ENCODE measurements at regions not wholly inside any gene's neighbourhood (a gene's known extent, or its start where the extent isn't known, plus 50 kb on each side); places are given as distances from the start of the nearest gene placed in this dataset.

DNA sequence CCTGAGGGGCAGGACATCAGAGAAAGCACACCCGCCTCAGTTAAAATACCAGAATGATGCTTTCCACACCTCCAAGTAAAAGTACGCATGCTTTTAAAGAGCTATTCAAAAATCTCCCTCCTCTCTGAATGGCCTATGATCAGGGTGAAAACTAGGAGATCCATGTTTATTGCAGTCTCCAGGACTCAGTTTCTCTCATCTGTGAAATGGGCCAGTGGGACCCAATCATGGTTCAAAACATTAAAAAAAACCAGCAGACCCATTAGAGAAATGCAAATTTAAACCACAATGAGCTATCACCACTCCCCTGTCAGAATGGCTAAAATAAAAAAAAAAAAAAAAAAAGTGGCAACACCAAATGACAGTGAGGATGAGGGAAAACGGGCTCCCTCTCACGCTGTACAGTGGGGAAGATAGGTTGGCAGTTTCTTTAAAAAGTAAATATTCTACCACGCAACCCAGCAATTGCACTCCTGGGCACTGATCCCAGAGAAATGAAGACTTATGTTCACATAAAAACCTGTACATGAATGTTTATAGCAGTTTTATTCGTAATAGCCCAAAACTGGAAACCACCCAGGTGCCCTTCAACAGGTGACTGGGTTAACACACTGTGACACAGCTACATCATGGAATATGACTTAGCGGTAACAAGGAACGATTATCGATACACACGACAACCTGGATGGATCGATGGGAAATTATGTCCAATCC, 242.7 kb downstream of the MN1 start:
- no peak overlapping the region for H2BK120ac ChIP-seq (ENCODE audit: low read depth, low read length)
- no peak overlapping the region for H2BK5ac ChIP-seq (ENCODE audit: low read depth, low read length, poor library complexity, severe bottlenecking)
- no peak overlapping the region for H3K14ac ChIP-seq (ENCODE audit: low read length in 2 of 2)
- no peak for DNase-seq
- no peaks in the 10 kb centered on the region for H3K4me1 ChIP-seq (ENCODE audit: control insufficient read depth, insufficient read depth, low read depth, low read length)
- no peak overlapping the region for H4K91ac ChIP-seq (ENCODE audit: low read length)
- no peaks in the 10 kb centered on the region for H3K9me3 ChIP-seq (ENCODE audit: control insufficient read depth, low read length)
- H2BK15ac ChIP-seq (ENCODE audit: low read depth, poor library complexity, severe bottlenecking), result no peak overlapping the region
- H3K9ac ChIP-seq (ENCODE audit: low read length), result no peak overlapping the region
- no peak overlapping the region for H2AFZ ChIP-seq (ENCODE audit: low read depth, low read length)
- no peak overlapping the region for H3K4ac ChIP-seq (ENCODE audit: low read depth in 1 of 2, low read length in 2 of 2)
- no peak overlapping the region for H3K4me2 ChIP-seq (ENCODE audit: low read length, poor library complexity, severe bottlenecking)
- no peak overlapping the region for H3K4me3 ChIP-seq (ENCODE audit: insufficient read depth in 1 of 2, low read depth in 1 of 2, low read length in 2 of 2)
- H3K27me3 ChIP-seq (ENCODE audit: control insufficient read depth in 1 of 2, insufficient read depth in 1 of 2, low read length in 2 of 2), result peaks cover 0 to 37% of the 10 kb centered on the region in 2 experiments
- H3K27ac ChIP-seq (ENCODE audit: low read length, poor library complexity, severe bottlenecking), result no peak overlapping the region
- no peaks in the 10 kb centered on the region for H3K36me3 ChIP-seq (ENCODE audit: control insufficient read depth in 1 of 2, insufficient read depth in 2 of 2, low read depth in 1 of 2, low read length in 2 of 2)
- H2AK5ac ChIP-seq (ENCODE audit: low read length, severe bottlenecking), result no peak overlapping the region
- no peak overlapping the region for H4K8ac ChIP-seq (ENCODE audit: low read length)
- H3K18ac ChIP-seq (ENCODE audit: low read depth in 1 of 2, low read length in 2 of 2), result no peak overlapping the region
- H3K79me1 ChIP-seq (replicated peaks; ENCODE audit: low read length, poor library complexity, severe bottlenecking), result no peaks in the 10 kb centered on the region
- no peak overlapping the region for H3K23ac ChIP-seq (ENCODE audit: low read length in 2 of 2)
- 97% methylated on average over 8 of the region's 11 CpGs for WGBS
- no peak overlapping the region for H2BK12ac ChIP-seq (ENCODE audit: low read length in 2 of 2)

DNA sequence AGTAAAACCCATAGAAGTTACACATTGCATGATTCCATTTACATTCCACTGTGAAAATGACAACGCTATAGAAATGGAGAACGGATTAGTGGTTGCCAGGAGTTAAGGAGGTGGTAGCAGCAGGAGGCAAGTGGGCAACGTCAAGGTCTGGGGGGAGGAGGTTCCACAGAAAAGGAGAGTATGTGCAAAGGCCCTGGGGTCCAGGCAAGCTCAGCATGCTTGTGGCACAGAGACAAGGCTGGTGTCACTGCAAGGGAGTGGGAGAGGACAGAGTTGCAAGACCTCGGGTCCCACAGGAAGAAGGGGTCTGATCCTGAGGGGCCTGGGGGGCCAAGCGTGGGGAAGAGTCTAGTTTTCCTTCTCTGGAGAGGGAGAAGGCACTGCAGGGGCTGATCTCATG, 240.8 kb downstream of the MN1 start:
- no peaks in the 10 kb centered on the region for H3K36me3 ChIP-seq (ENCODE audit: control insufficient read depth in 1 of 2, insufficient read depth in 2 of 2, low read depth in 1 of 2, low read length in 2 of 2)

DNA sequence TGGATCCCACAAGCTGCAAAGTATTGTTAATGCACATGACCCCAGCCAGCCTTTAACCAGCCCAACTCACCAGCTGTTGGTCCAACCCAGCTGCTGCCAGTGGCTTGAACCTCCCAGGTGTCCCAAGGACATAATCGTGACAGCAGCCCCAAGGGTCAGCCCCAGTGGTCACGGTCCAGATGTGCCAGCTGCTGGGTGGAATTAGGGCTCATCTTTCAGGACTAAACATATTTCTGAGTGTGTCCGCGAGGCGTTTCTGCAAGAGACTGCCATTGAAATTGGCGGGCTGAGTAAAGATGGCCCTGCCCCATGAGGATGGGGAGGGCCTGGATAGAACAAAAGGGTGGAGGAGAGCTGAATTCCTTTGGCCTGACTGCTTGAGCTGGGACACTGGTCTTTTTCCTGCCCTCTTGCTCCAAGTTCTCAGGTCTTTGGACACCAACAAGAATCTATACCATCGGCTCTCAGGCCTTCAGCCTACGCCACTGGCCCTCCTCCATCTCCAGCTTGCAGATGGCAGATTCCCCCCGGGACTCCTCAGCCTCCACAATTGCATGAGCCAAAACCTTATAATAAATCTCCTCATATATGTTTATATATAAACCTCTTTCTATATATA, 240.2 kb downstream of the MN1 start:
- H3K4me2 ChIP-seq (ENCODE audit: low read length, poor library complexity, severe bottlenecking), result no peak overlapping the region
- H2BK12ac ChIP-seq (ENCODE audit: low read length in 2 of 2), result no peak overlapping the region
- no peak overlapping the region for H2BK120ac ChIP-seq (ENCODE audit: low read depth, low read length)

More for the DNA sequence above, 240.8 kb downstream of the MN1 start:
- Histone ChIP-seq H3K27ac (ENCODE audit: low read length, poor library complexity, severe bottlenecking) (no peak overlapping the region), H4K8ac (ENCODE audit: low read length) (no peak overlapping the region), H2BK12ac (ENCODE audit: low read length in 2 of 2) (no peak overlapping the region), H3K4me3 (ENCODE audit: insufficient read depth in 1 of 2, low read depth in 1 of 2, low read length in 2 of 2) (no peak overlapping the region), H2BK5ac (ENCODE audit: low read depth, low read length, poor library complexity, severe bottlenecking) (no peak overlapping the region), H2AK5ac (ENCODE audit: low read length, severe bottlenecking) (no peak overlapping the region), H2BK15ac (ENCODE audit: low read depth, poor library complexity, severe bottlenecking) (no peak overlapping the region), H3K4me2 (ENCODE audit: low read length, poor library complexity, severe bottlenecking) (no peak overlapping the region), H4K91ac (ENCODE audit: low read length) (no peak overlapping the region), H3K9me3 (ENCODE audit: control insufficient read depth, low read length) (no peaks in the 10 kb centered on the region), H3K4me1 (ENCODE audit: control insufficient read depth, insufficient read depth, low read depth, low read length) (no peaks in the 10 kb centered on the region), H2AFZ (ENCODE audit: low read depth, low read length) (no peak overlapping the region), H3K4ac (ENCODE audit: low read depth in 1 of 2, low read length in 2 of 2) (no peak overlapping the region), H2BK120ac (ENCODE audit: low read depth, low read length) (no peak overlapping the region), H3K9ac (ENCODE audit: low read length) (no peak overlapping the region), H3K23ac (ENCODE audit: low read length in 2 of 2) (no peak overlapping the region), H3K79me1 (replicated peaks; ENCODE audit: low read length, poor library complexity, severe bottlenecking) (no peaks in the 10 kb centered on the region), H3K14ac (ENCODE audit: low read length in 2 of 2) (no peak overlapping the region), H3K27me3 (ENCODE audit: control insufficient read depth in 1 of 2, insufficient read depth in 1 of 2, low read length in 2 of 2) (peaks cover 0 to 50% of the 10 kb centered on the region in 2 experiments), H3K18ac (ENCODE audit: low read depth in 1 of 2, low read length in 2 of 2) (no peak overlapping the region)
- DNase-seq, result no peak
- 84% methylated on average over 5 of the region's 5 CpGs for WGBS

DNA sequence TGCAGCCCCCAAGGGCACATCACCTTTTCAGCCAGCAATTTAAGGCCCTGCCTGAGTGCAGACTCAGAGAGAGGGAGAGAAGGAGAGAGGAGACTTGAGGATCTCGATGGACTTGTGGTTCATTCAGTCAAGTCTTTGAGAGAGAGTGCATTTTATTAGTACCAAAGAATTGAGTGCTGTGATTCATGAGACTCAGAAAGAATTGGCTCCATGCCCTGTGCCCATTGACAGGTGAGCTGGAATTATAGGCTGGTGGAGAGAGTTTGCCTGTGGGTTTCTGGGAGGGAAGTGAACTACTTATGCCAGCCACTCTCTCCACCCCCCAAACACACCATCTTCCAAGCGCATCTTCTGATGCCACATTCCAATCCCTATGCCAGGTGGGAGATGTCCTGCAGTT, 236.8 kb downstream of the MN1 start:
- no peak overlapping the region for H2AFZ ChIP-seq (ENCODE audit: low read depth, low read length)
- no peak overlapping the region for H3K27ac ChIP-seq (ENCODE audit: low read length, poor library complexity, severe bottlenecking)
- no peak overlapping the region for H2BK15ac ChIP-seq (ENCODE audit: low read depth, poor library complexity, severe bottlenecking)
- H3K79me1 ChIP-seq (replicated peaks; ENCODE audit: low read length, poor library complexity, severe bottlenecking), result no peaks in the 10 kb centered on the region
- no peak overlapping the region for H3K9ac ChIP-seq (ENCODE audit: low read length)
- no peak overlapping the region for H2BK12ac ChIP-seq (ENCODE audit: low read length in 2 of 2)
- H3K18ac ChIP-seq (ENCODE audit: low read depth in 1 of 2, low read length in 2 of 2), result no peak overlapping the region
- H2BK5ac ChIP-seq (ENCODE audit: low read depth, low read length, poor library complexity, severe bottlenecking), result no peak overlapping the region
- WGBS, result 95% methylated on average over 2 of the region's 2 CpGs
- no peak overlapping the region for H4K8ac ChIP-seq (ENCODE audit: low read length)
- no peak overlapping the region for H4K91ac ChIP-seq (ENCODE audit: low read length)
- no peaks in the 10 kb centered on the region for H3K36me3 ChIP-seq (ENCODE audit: control insufficient read depth in 1 of 2, insufficient read depth in 2 of 2, low read depth in 1 of 2, low read length in 2 of 2)
- no peak for DNase-seq
- no peaks in the 10 kb centered on the region for H3K4me1 ChIP-seq (ENCODE audit: control insufficient read depth, insufficient read depth, low read depth, low read length)
- H3K23ac ChIP-seq (ENCODE audit: low read length in 2 of 2), result no peak overlapping the region
- H2BK120ac ChIP-seq (ENCODE audit: low read depth, low read length), result no peak overlapping the region
- H2AK5ac ChIP-seq (ENCODE audit: low read length, severe bottlenecking), result no peak overlapping the region
- H3K4me2 ChIP-seq (ENCODE audit: low read length, poor library complexity, severe bottlenecking), result no peak overlapping the region
- no peak overlapping the region for H3K4me3 ChIP-seq (ENCODE audit: insufficient read depth in 1 of 2, low read depth in 1 of 2, low read length in 2 of 2)
- H3K27me3 ChIP-seq (ENCODE audit: control insufficient read depth in 1 of 2, insufficient read depth in 1 of 2, low read length in 2 of 2), result peaks cover 13 to 65% of the 10 kb centered on the region in 2 experiments
- no peaks in the 10 kb centered on the region for H3K9me3 ChIP-seq (ENCODE audit: control insufficient read depth, low read length)
- no peak overlapping the region for H3K4ac ChIP-seq (ENCODE audit: low read depth in 1 of 2, low read length in 2 of 2)
- no peak overlapping the region for H3K14ac ChIP-seq (ENCODE audit: low read length in 2 of 2)

More for the DNA sequence above, 240.2 kb downstream of the MN1 start:
- DNase-seq, result no peak
- H3K36me3 ChIP-seq (ENCODE audit: control insufficient read depth in 1 of 2, insufficient read depth in 2 of 2, low read depth in 1 of 2, low read length in 2 of 2), result no peaks in the 10 kb centered on the region
- 75% methylated on average over 8 of the region's 9 CpGs for WGBS
- H3K9ac ChIP-seq (ENCODE audit: low read length), result no peak overlapping the region
- no peaks in the 10 kb centered on the region for H3K79me1 ChIP-seq (replicated peaks; ENCODE audit: low read length, poor library complexity, severe bottlenecking)
- no peak overlapping the region for H3K23ac ChIP-seq (ENCODE audit: low read length in 2 of 2)
- no peak overlapping the region for H3K4ac ChIP-seq (ENCODE audit: low read depth in 1 of 2, low read length in 2 of 2)
- no peak overlapping the region for H3K18ac ChIP-seq (ENCODE audit: low read depth in 1 of 2, low read length in 2 of 2)
- no peak overlapping the region for H3K4me3 ChIP-seq (ENCODE audit: insufficient read depth in 1 of 2, low read depth in 1 of 2, low read length in 2 of 2)
- no peak overlapping the region for H2BK15ac ChIP-seq (ENCODE audit: low read depth, poor library complexity, severe bottlenecking)
- H3K27me3 ChIP-seq (ENCODE audit: control insufficient read depth in 1 of 2, insufficient read depth in 1 of 2, low read length in 2 of 2), result peaks cover 4 to 54% of the 10 kb centered on the region in 2 experiments
- no peak overlapping the region for H2AFZ ChIP-seq (ENCODE audit: low read depth, low read length)
- no peak overlapping the region for H3K27ac ChIP-seq (ENCODE audit: low read length, poor library complexity, severe bottlenecking)
- H3K14ac ChIP-seq (ENCODE audit: low read length in 2 of 2), result no peak overlapping the region
- H2BK5ac ChIP-seq (ENCODE audit: low read depth, low read length, poor library complexity, severe bottlenecking), result no peak overlapping the region
- no peak overlapping the region for H4K8ac ChIP-seq (ENCODE audit: low read length)
- H3K9me3 ChIP-seq (ENCODE audit: control insufficient read depth, low read length), result no peaks in the 10 kb centered on the region
- no peak overlapping the region for H4K91ac ChIP-seq (ENCODE audit: low read length)
- H3K4me1 ChIP-seq (ENCODE audit: control insufficient read depth, insufficient read depth, low read depth, low read length), result no peaks in the 10 kb centered on the region
- H2AK5ac ChIP-seq (ENCODE audit: low read length, severe bottlenecking), result no peak overlapping the region
